Adrenal gland (tissue), 9 donors: ENCODE measurements at regions not wholly inside any gene's neighbourhood (a gene's known extent, or its start where the extent isn't known, plus 50 kb on each side); places are given as distances from the start of the nearest gene placed in this dataset.
A peak's percentile ranks its signal among the peaks of the same experiment; 100 is the strongest.

Source experiments
- DNase-seq, 7 donors: peaks; one replicate each; pipeline ENCODE4 v3.0.0-alpha.2; 2019 to 2020
- H3K27ac ChIP-seq, 5 donors: fragments of 200-600 bp; sonication (generic) in 4 of 5; 1 replicate in 3 of 5; 2 replicates in 2 of 5; pipeline versions ENCODE4 v1.5.1 to v1.8.0; 2016 to 2020; ENCODE audit warnings: mild to moderate bottlenecking in 1 of 5
- H3K27me3 ChIP-seq: fragments of 200-600 bp; 2 replicates; pipeline ENCODE4 v1.8.0; 2021
- H3K36me3 ChIP-seq, 2 donors: fragments of 200-600 bp; replicated peaks in 1 of 2; 1 replicate in 1 of 2; 2 replicates in 1 of 2; pipeline versions ENCODE4 v1.5.1 to v1.8.0; 2018 to 2022
- H3K4me1 ChIP-seq, 2 donors: fragments of 200-600 bp; replicated peaks in 1 of 2; 1 replicate in 1 of 2; 2 replicates in 1 of 2; pipeline versions ENCODE4 v1.5.1 to v1.8.0; 2018 to 2021
- H3K4me3 ChIP-seq, 4 donors: fragments of 200-600 bp; sonication (generic) in 3 of 4; one replicate each; pipeline ENCODE4 v1.5.1; 2016 to 2018
- H3K9me3 ChIP-seq, 3 donors: fragments of 200-600 bp; sonication (generic) in 1 of 3; replicated peaks in 1 of 3; 1 replicate in 2 of 3; 2 replicates in 1 of 3; pipeline versions ENCODE4 v1.5.1 to v1.8.0; 2016 to 2021
- POLR2A ChIP-seq, 2 donors: fragments of 450-650 bp; IDR thresholded peaks; one replicate each; pipeline ENCODE4 v1.6.1; 2017; ENCODE audit warnings: antibody characterized with exemption in 2 of 2, mild to moderate bottlenecking in 2 of 2, moderate library complexity in 1 of 2
- WGBS, 4 donors: extraction: QIAGEN DNeasy Blood & Tissue Kit in 2 of 4; methylation state at CpG; one replicate each; pipeline versions ENCODE4 v1.1.5 to v1.1.7; 2013 to 2017; 5-methylcytosine and 5-hydroxymethylcytosine counted together
- intact Hi-C, 2 donors: fragments of 100-400 bp; cut with DNase I; formaldehyde crosslinking; loops; one replicate each; pipeline versions ENCODE4 v1.14.1 to v1.15.0; 2022 to 2023
- TF ChIP-seq, protein P1 (sequence below), 6 experiments: fragments of 450-650 bp in 4 of 6; fragments of 200-600 bp in 2 of 6; sonication (generic) in 1 of 6; IDR thresholded peaks; 1 replicate in 5 of 6; 2 replicates in 1 of 6; pipeline versions ENCODE4 v1.5.1 to v1.8.0; 2016 to 2021; ENCODE audit warnings: antibody characterized with exemption in 6 of 6, mild to moderate bottlenecking in 2 of 6, moderate library complexity in 1 of 6
- donor health status: healthy with polysubstance abuse.
- donor health status: Bipolar disorder and iron deficiency.
- donor health status: DM: yes; HTN: yes; CAD: no.
- donor health status: DM: no; HTN: no; CAD: no.
- donor health status: DM: no; HTN: no; CAD: no.

DNA sequence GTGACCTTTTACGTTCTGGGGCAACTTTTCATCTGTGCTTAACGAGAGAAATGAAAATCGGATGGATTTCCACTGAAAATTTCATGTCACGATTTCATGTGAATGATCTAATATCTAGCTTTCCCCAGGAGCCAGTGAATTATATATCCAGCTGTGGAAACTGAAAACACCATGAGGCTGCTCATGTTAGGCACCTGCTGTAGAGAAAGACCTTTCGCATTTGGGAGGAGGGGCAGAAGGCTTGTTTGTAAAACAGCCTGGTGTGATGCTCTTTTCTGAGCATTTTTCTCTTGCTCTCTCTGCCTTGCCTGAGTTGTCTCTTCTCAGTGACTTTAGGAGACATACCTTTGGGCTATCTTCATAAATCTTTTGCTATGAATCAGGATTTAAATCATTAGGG lies 84.6 kb upstream of the CYP1B1 start:
- Histone ChIP-seq H3K4me1 (peaks cover 6% of the 10 kb centered on the region in 2 donors), H3K27me3 (no peaks in the 10 kb centered on the region), H3K9me3 (no peaks in the 10 kb centered on the region), H3K27ac (peak overlapping the region in 2 of 5 donors; percentile 44 to 64), H3K36me3 (no peaks in the 10 kb centered on the region), H3K4me3 (no peak overlapping the region)
- intact Hi-C loops: no loop called here
- WGBS, 4 donors: 89 to 97% (median 94%) methylated on average over 5 of the region's 5 CpGs
- no peak for DNase-seq
- TF ChIP-seq, protein P1, sequence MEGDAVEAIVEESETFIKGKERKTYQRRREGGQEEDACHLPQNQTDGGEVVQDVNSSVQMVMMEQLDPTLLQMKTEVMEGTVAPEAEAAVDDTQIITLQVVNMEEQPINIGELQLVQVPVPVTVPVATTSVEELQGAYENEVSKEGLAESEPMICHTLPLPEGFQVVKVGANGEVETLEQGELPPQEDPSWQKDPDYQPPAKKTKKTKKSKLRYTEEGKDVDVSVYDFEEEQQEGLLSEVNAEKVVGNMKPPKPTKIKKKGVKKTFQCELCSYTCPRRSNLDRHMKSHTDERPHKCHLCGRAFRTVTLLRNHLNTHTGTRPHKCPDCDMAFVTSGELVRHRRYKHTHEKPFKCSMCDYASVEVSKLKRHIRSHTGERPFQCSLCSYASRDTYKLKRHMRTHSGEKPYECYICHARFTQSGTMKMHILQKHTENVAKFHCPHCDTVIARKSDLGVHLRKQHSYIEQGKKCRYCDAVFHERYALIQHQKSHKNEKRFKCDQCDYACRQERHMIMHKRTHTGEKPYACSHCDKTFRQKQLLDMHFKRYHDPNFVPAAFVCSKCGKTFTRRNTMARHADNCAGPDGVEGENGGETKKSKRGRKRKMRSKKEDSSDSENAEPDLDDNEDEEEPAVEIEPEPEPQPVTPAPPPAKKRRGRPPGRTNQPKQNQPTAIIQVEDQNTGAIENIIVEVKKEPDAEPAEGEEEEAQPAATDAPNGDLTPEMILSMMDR (IDR thresholded peaks at IDR 0.05): no peak
- TF ChIP-seq POLR2A (IDR thresholded peaks at IDR 0.05): no peak

DNA sequence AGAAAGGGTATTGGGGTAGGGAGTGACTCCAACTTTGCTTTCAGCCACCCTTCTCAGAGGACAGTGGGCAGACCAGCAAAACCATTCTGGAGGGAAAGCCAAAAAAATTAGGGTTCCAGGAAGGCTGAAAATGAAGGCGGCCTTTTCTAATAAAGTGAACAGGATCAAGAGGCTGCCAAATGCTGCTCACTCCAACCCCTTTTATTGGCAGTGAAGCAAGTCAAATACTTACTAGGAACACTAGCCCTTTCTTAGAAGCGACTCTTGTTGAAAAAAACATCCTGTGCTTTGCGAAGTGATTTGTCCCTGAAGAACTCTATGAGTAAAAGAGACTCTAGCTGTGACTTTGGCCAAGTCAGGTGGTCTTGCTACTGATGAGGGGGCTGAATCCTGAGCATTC lies 83.6 kb upstream of the CYP1B1 start:
- WGBS, 4 donors: 70 to 83% (median 73%) methylated on average over 3 of the region's 3 CpGs

GRCh38 chr2:38159191-38159590 lies 83.2 kb upstream of the CYP1B1 start:
- intact Hi-C loops: no loop called here
- peak overlapping the region in 4 of 5 donors; percentile 7 to 64 (median 27) for H3K27ac ChIP-seq
- H3K4me3 ChIP-seq: no peak overlapping the region
- TF ChIP-seq POLR2A (IDR thresholded peaks at IDR 0.05): no peak
- TF ChIP-seq, protein P1 (IDR thresholded peaks at IDR 0.05): no peak
- no peaks in the 10 kb centered on the region for H3K36me3 ChIP-seq
- H3K4me1 ChIP-seq: peaks cover 6% of the 10 kb centered on the region in 2 donors
- no peak for DNase-seq
- no peaks in the 10 kb centered on the region for H3K27me3 ChIP-seq
- H3K9me3 ChIP-seq: no peaks in the 10 kb centered on the region
- WGBS, 4 donors: 74 to 86% (median 82%) methylated on average over 6 of the region's 6 CpGs

More for the DNA sequence above, 83.6 kb upstream of the CYP1B1 start:
- no peaks in the 10 kb centered on the region for H3K36me3 ChIP-seq
- intact Hi-C loops: no loop called here
- no peaks in the 10 kb centered on the region for H3K9me3 ChIP-seq
- peak overlapping the region in 4 of 5 donors; percentile 16 to 64 (median 41) for H3K27ac ChIP-seq
- peaks cover 6% of the 10 kb centered on the region in 2 donors for H3K4me1 ChIP-seq
- no peak for DNase-seq
- no peak overlapping the region for H3K4me3 ChIP-seq
- no peak for TF ChIP-seq POLR2A (IDR thresholded peaks at IDR 0.05)
- TF ChIP-seq, protein P1 (IDR thresholded peaks at IDR 0.05): no peak
- no peaks in the 10 kb centered on the region for H3K27me3 ChIP-seq

- peak overlapping the region in 4 of 5 donors; percentile 7 to 62 (median 22) for H3K27ac ChIP-seq
- WGBS, 4 donors: 57 to 70% (median 63%) methylated on average over 6 of the region's 6 CpGs
- H3K27me3 ChIP-seq: no peaks in the 10 kb centered on the region
- H3K9me3 ChIP-seq: no peaks in the 10 kb centered on the region
- no peak overlapping the region for H3K4me3 ChIP-seq
- H3K4me1 ChIP-seq: peaks cover 6% of the 10 kb centered on the region in 2 donors
- no peaks in the 10 kb centered on the region for H3K36me3 ChIP-seq
- intact Hi-C loops: no loop called here
- TF ChIP-seq, protein P1 (IDR thresholded peaks at IDR 0.05): no peak
- TF ChIP-seq POLR2A (IDR thresholded peaks at IDR 0.05): no peak
- peak in 3 of 7 donors; percentile 44 to 73 (median 49) for DNase-seq
Measured at GRCh38 chr2:38158378-38159118, 82.6 kb upstream of the CYP1B1 start.
